Hippocampal formation (tissue), 2 donors: ENCODE measurements at regions not wholly inside any gene's neighbourhood (a gene's known extent, or its start where the extent isn't known, plus 50 kb on each side); places are given as distances from the start of the nearest gene placed in this dataset.
"Not testable (repeated sequence)": the region's sequence is repeated elsewhere in the genome, so short reads cannot be mapped to it uniquely, and the experiment has no call there.

Source experiments
- DNase-seq, 2 donors: peaks; one replicate each; lab custom pipeline; 2025; lab: John Stamatoyannopoulos, UW

- DNase-seq: no peak
These were observed 158.9 kb downstream of the HINT1 start for GRCh38 chr5:131005963-131006684.

GRCh38 chr5:131001507-131001906, 163.5 kb downstream of the HINT1 start:
- no peak for DNase-seq

GRCh38 chr5:131000289-131000688, 164.8 kb downstream of the HINT1 start:
- DNase-seq: no peak

GRCh38 chr5:130996720-130997119, 168.3 kb downstream of the HINT1 start:
- not testable (repeated sequence) for DNase-seq

- DNase-seq: no peak
These were observed 169.2 kb downstream of the HINT1 start for GRCh38 chr5:130995851-130996250.

GRCh38 chr5:130995254-130995515, 169.9 kb downstream of the HINT1 start:
- DNase-seq: no peak

- no peak for DNase-seq
These were observed 170.4 kb downstream of the HINT1 start for GRCh38 chr5:130994496-130995253.

GRCh38 chr5:130992621-130993020, 172.4 kb downstream of the HINT1 start:
- no peak for DNase-seq

- no peak for DNase-seq
These were observed 173.0 kb downstream of the HINT1 start for GRCh38 chr5:130992095-130992494.

- DNase-seq: no peak
These were observed 179.3 kb downstream of the HINT1 start for GRCh38 chr5:130985776-130986175.

GRCh38 chr5:130981663-130982062, 183.4 kb downstream of the HINT1 start:
- DNase-seq: no peak

- no peak for DNase-seq
These were observed 186.6 kb downstream of the HINT1 start for GRCh38 chr5:130978475-130978874.

GRCh38 chr5:130976493-130976892, 188.6 kb downstream of the HINT1 start:
- DNase-seq: no peak

- no peak for DNase-seq
These were observed 189.2 kb downstream of the HINT1 start for GRCh38 chr5:130975847-130976246.

- no peak for DNase-seq
These were observed 189.8 kb downstream of the HINT1 start for GRCh38 chr5:130975299-130975698.

GRCh38 chr5:130974021-130974683, 190.9 kb downstream of the HINT1 start:
- no peak for DNase-seq

- no peak for DNase-seq
These were observed 198.0 kb downstream of the HINT1 start for GRCh38 chr5:130966990-130967525.

GRCh38 chr5:130965920-130966319, 199.1 kb downstream of the HINT1 start:
- no peak for DNase-seq

GRCh38 chr5:130965360-130965759, 199.7 kb downstream of the HINT1 start:
- no peak for DNase-seq

- DNase-seq: no peak
These were observed 200.5 kb downstream of the HINT1 start for GRCh38 chr5:130964231-130965202.

GRCh38 chr5:130963798-130964197, 201.3 kb downstream of the HINT1 start:
- DNase-seq: no peak

- DNase-seq: no peak
These were observed 207.9 kb downstream of the HINT1 start for GRCh38 chr5:130957151-130957550.
